NCI-H82 (cell line): ENCODE measurements at regions not wholly inside any gene's neighbourhood (a gene's known extent, or its start where the extent isn't known, plus 50 kb on each side); places are given as distances from the start of the nearest gene placed in this dataset.

Experiments
- DNase-seq: peaks from one replicate; lab custom pipeline; 2025; lab: John Stamatoyannopoulos, UW

DNA sequence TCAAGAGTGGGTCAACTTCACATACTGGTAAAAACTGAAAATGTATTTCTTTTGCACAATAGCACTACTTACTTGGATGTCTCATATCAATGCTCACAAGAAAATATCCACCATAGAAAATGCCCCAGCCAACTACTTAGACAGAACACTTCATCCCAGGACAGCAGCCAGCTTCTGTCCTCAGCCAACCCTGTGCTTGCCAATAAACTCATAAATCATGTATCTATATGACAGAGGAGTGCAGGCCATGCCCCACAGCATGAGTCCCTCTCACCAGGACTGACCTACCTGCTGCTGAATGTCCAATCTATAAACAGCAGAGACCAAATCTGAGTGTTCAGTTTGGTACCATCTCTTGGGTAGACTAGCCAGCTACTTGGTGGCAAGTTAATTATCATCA, 179.3 kb downstream of the OMA1 start:
- DNase-seq: no peak

DNA sequence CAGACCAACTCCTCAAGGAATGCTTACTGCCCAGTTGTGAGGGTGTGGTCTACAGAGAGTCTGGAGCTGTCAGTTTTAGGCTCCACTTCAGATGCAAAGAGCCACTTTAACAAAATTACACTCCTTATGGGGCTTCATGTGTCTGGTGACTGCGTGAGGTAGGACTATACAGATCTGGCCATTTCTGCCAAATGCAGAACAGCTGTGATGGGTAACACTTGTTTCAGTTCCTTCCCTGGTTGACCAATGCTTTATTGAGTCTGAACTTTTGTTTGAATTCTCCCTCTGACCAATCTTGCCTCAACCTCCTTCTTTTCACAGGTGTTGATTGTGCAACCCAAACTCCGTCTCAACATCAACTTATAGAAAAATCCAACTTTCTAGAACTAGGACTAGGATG, 181.2 kb downstream of the OMA1 start:
- no peak for DNase-seq

DNA sequence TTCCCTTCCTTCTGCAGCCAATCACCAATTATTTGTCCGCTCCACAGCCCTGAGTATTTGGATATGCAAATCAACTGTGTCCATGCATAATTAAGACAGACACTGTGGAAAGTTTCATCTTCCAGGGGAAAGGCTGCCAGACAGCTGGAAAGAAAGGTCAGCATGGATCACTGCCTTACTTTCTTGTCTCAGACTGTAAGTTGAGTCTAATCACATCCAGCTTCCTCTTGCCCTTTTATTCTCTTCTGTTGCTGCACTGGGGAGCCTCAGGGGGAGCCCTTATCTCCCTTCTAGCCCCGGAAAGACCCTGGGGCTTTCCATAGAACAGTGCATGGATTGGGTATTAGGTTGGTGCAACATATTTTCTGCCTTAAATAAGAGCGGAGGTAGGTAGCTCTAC, 182.9 kb downstream of the OMA1 start:
- DNase-seq: no peak

DNA sequence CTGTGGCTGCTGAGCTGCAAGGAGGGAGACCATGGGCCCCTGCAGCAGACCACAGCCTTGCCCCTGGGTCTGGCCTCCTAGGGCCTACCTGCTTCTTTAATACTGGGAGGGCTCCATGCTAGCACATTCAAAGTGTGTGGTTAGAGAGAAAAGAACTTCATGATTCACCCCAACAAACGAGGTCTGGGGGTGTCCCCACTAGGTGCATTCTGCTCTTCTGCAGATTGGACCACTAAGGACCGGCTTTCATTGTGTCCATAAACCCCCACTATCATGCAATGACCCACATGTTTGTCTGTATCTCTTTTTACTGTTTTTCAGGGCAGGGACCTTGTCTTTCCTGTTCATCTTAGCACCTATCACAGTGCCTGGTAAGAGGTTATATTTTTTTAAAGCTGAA, 185.4 kb downstream of the OMA1 start:
- DNase-seq: no peak

DNA sequence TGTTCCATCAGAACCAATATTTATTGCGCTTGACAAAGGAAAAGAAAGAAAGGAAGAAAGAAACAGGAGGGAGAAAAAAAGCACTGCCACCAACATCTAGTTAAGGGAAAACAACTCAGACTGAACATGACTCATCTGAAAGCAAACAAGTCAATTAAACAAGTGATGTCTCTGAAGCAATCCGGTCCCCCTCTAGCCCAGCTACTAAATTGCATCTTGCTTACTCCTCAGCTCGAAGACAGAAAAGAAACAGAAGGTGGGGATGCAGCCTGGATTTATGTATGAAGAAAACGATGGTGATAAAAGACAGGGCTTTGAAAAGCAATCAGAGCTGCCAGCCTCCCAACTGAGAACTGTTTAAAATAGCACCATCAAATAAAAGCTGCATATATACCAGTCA, 188.2 kb downstream of the OMA1 start:
- no peak for DNase-seq

DNA sequence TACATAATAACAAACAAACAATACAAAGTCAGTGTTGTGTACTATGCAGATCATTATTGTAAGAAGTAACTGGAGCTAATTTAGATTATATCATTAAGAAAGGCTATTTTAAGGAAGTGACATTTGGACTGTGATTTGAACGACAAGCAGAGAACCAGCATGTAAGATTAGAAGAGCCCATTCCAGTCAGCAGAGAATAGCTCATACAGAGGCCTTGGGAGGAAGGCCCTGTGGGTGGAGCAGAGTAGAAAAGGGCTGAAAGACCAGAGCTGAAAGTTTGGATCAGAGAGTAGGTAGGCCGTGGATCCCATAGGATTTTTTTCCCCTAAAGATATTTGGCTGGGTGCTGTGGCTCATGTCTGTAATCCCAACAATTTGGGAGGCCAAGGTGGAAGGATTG, 190.1 kb downstream of the OMA1 start:
- DNase-seq: no peak

DNA sequence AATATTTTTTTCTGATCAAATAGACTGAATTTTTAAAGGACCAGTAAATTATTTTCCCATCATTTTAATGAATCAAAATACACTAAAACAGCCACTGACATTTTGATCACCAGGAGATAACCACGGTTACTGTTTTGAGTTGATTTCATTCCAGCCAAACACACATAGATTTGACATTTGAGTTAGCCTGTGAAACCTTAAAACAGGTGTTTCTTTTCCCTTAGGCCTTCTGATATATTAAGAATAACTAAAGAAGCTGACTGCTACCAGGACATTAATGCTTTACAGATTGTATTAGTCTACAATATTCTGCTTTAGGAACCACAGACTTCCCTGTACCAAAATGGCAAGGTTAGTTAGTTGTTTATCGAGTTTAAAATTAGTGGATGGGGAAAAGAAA, 193.4 kb downstream of the OMA1 start:
- no peak for DNase-seq

DNA sequence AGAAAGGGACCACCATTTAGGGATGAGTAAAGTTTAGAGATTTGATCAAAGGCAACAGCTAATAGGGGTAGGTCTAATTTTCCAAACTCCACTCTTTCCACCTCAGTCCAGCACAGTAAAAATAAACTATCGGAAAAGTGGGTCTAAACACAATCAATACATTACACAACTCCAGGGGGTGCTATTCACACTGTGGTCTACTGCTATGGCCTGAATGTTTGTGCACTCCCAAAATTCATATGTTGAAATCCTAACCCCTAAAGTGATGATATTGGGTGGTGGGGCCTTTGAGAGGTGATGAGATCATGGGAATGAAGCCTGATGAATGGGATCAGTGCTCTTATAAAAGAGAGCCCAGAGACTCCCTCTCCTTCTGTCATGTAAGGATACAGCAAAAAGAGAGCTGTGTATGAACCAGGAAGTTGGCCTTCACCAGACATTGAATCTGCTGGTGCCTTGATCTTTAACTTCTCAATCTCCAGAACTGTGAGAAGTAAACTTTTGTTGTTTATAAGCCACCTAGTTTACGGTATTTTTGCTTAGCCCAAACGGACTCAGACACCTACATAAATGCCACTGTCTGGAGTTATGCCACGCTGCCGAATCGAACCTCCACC, 193.9 kb downstream of the OMA1 start:
- DNase-seq: no peak

DNA sequence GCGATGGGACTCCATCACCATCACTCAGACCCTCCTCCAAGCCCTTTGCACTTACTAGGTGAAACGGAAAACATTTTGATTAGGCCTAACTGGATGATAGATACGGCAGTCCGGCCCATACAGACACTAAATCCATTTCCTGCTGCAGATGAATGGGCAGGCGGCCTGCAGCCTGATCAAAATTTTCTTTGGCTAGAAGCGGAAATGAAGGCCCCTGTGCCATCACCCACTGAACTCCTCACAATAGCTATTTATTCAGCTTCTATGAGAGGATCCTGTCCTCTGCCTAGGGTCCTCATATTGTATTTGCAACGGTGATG, 200.5 kb downstream of the OMA1 start:
- DNase-seq: no peak

DNA sequence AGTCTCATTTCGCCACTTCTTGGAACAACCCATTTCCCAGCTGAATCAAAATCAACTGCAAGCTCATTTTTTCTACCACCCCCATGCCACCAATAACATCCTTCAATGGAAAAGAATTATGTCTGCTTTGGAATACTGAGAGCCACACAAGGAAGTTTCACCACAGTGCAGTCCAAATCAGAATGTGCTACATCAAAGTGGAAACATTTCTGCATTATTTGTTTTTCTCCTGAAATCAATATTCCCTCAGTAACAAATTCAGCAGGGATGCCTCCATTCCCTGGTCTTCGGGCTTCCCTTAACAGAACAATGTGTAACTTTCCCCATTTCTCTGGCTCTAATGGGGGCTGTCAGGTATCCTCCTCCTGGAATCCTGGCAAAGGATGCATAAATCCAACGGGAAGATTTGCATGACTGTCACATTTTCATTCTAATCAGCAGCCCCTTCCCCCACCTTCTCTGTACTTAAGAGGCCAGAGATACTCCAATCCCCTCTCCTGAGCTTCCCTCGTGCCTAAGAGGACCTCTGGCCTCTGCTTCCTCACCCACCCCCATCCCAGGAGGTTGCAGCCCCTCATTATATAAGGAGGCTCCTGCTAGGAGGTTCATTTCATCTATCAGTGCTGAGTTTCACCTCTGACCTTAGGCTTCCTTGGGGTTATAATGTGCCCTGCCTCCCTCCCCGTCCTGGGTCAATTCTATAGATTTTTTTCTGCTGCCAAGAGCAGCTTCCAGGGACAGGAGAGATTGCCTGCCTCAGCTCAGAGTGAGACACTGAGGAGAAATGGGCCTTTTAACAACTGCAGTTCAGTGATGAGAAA, 201.1 kb downstream of the OMA1 start:
- DNase-seq: peak; percentile 16

DNA sequence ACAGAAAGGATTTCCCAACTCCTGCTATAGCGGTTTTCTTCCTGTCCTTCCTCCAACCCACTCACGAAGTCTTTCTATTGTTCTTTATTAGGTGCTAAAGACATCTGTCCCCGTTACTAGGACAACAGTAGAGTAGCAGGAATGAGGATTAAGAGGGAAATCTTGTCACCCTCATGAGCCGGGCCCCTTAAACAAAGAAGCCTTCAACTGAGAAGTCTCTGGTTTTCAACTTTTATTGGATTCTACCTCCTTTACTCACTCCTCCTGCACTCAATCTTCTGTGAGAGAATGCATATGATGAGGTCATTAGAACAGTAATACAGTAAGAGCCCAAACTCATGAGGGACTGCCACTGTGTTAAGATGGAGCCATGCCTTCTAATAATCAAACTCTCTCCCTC, 206.3 kb downstream of the OMA1 start:
- DNase-seq: peak; percentile 83

DNA sequence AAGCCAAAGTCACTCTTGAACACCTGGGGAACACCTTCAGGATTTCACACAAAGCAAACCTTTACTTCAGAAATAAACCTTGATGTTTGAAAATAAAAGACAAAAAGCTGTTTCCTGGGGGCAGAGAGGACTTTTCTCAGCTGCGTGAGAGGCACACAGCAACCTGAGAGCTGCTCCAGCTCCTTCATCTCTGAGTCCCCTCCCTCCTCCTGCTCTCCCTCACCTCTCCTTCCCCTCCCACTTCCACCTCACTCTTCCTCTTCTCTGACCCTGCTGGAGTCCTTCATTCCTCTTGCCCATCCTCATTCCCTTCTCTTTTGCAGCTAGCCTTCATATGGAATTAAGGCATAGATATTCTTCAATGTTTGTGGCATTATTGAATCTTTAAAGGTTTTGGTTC, 208.4 kb downstream of the OMA1 start:
- DNase-seq: no peak

DNA sequence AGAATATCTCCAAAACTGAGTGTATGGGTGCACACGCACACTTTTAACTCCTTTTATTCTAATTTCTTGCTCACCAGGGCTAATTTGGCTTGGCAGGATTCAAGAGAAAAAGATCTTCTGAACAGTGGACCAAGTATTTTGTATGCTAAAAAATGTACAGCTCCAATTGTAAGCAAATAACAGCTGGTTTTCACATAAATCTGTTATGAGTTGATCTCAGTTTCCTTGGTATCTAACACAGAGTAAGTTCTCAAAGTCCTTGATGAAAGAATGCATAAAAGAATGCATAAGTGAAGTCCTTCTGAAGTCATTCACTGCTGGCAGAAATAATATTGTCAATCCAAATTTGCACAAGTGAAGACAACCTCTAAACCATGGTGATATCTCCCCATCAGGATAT, 213.0 kb downstream of the OMA1 start:
- no peak for DNase-seq

DNA sequence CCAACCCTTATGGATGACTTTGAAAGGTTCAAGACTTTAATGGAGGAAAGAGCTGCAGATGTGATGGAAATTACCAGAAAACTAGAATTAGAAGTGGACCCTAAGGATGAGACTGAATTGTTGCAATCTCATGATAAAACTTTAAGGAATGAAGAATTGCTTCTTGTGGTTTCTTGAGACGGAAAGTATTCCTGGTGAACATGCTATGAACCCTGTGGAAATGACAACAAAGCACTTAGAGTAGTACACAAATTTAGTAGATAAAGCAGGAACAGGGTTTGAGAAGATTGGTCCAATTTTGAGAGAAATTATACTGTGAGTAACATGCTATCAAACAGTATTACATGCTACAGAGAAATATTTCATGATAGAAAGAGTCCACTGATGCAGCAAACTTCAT, 215.4 kb downstream of the OMA1 start:
- no peak for DNase-seq

DNA sequence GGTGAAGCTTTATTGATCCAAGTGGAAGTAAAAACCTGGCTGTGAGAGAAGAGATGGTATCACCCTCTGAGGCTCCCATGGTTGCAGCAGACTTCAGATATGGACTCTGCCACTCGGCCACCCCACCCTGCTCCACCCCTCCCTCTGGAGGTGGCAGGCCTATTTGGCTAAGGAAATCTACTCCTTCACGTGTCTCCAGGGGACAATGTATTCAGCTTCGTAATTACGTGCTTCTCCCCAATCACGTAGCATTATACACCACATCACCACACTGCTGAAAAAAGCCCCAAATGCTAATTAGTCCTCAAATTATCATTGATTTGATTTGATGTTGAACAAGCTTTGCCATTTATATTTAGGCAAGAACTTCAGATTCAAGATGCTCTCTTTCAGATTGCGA, 220.7 kb downstream of the OMA1 start:
- DNase-seq: no peak

DNA sequence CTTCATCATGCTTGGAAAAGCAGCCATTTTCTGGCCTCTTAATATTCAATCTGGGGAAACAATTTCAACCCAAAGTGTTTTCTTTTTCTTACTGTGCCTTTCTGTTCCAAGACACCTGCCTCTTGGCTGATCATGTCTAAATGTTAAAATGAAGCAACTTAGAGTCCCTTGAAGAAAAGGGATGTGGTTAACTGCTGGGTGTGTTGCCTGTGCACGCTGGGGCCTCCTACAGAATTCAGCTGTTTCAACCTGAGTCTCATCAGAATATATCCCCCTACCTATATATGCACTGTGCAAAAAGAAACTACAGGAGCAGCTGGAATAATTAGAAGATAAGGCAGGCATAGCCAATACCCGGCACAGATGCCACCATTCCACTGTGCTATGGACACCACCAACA, 222.0 kb downstream of the OMA1 start:
- DNase-seq: no peak

DNA sequence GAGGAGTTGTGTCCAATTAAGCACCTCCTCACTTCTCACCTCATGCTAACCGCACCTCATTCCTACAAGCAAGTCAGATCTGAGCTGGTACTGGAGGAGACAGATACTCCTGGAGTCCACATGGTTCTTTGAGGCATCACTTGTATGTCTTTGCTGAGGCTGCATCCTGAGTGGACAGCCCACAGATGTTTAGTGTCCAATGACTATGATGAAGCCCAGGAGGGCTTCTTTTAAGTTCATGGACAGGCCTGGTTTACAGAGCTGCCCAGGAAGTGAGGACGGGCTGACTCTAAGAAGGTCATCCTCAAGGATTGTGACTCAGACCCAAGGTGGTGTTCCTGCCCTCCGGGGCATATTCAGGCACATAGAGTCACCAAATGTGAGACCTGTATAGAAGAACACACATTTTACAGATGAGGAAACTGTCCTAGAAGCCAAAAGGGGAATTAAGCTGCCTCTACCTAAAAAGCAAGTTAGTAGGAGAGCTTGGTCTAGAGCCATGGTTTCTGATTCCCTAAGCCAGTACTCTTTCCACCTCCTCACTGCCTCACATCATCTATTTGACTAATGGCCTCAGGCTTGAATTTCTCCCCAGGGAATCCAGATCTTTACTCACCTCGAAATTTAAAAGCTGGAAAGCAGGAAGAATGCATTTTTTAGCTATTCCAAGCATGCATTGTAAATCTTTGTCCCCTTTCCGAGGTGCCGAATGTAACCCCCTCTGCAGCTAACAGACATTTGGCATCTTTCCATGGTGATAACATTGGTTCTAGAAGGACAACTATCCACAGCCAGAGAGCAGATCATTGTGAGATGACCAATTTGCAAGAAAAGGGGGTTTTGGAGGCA, 228.1 kb downstream of the OMA1 start:
- no peak for DNase-seq

DNA sequence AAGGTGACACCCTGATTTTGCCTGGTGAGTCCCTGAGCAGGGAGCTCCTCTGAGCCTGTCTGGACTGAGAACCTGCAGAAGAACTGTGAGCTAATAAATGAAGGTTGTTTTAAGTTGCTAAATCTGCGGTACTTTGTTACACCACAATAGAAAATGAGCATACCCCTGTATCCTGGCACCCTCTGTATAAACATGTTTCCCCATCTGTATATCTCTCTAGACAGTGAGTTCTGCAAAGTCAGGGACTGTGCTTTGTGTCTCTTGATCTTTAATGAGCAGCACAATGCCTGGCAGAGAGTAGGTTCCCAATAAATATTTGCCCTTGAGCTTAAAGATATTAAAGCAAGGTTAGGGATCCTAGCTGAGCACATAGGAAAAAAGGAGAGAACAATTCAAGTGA, 228.8 kb downstream of the OMA1 start:
- DNase-seq: no peak

DNA sequence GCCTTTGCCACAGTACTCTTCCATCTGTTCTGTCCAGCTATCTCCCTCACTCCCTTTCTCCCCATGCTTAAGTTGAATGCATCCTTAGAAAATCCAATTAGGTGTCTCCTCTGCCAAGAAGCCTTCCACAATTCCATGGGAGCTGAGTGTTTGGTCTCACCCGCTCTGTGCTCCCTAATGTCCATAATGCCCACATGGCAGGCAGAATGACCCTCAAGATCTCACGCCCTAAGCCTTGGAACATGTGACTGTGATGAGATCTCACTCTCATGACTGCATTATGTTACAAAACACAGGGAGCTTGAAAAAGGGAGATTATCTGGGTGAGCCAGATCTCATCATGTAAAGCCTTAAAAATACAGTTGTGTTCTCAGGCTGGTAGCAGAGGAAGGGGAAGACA, 229.4 kb downstream of the OMA1 start:
- peak; percentile 84 for DNase-seq

DNA sequence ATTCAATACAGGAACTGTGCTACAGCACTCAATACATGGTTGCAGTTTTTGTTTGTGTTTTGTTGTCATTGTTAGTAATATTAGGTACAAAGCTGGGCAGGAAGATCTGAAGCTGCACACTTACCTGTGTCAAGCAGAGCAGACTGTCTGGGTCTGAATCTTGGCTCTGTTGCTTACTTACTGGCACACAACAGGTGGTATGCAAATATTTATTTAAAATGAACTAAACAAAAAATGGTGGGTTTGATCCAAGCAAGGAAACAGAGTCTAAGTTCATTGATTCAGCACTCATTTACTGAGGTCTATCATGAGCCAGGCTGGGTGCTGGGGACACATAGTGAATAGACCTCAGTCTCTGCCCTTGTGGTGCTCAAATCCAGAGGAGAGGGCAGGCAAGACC, 230.4 kb downstream of the OMA1 start:
- DNase-seq: no peak

DNA sequence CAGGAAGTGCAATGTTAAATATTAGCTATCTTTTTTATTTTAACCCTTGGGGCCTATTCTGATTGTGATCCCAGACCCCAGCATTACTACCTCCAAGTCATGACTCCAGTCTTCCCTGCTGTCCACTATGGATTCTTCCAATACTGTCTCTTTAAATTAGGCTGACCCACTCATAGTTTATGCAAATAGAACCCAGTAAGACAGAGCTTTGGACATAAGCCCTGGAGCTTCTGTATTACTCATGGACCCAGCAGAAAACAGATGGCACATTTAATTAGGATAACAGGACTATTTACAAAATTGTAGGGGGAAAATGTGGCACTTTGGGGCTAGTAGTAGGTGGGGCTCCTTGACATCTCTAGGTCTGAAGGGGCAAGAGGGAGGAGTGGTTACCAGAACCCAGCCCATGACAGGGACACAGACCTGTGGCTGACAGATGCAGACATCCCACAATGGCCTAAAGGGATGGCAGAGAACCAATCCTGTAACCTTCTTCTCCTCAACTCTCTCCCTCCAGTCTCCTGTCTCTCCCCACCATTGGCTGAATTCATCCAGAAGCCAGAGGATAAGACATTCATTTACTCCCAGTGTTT, 233.5 kb downstream of the OMA1 start:
- DNase-seq: peak; percentile 57

DNA sequence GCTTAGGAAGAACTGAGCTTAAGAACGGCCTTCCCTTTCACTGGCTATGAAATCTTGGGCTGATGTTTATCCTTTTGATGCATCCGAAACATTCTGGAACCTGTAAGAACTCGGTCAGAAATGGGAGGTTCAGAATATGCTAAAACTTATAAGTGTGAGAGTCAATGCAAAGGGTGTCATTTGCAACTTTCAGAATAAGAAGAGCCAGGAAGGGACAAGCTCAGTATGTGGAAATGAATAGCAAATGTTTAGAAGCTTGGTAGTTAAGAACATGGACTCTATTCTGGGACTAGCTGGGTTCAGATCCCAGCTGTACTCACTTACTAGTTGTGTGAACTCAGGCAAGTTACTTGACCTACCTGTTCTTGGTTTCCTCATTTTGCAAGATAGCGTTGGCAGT, 234.1 kb downstream of the OMA1 start:
- DNase-seq: no peak

DNA sequence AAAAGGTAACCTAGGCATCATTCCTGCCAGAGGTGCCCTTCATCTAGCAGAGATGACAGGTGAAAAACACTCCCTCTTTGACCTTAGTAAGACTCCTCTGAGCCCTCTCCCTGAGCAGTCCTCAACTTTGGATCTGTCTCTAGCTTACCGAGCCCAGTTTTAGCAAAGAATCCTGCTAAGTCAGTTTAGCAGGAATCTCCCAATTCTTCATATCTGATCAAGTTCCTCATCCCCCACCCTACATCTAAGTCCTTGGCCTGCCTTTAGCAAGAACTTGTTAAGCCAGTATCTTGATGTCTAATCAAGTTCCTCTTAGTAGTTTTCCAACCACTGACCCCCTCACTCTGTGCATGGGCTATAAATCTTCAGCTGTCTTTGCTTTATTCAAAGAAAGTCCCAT, 235.6 kb downstream of the OMA1 start:
- no peak for DNase-seq
